NOMO-1 treated with dmso at 0.1 percent for 144 hours (cell line): ENCODE measurements at regions not wholly inside any gene's neighbourhood (a gene's known extent, or its start where the extent isn't known, plus 50 kb on each side); places are given as distances from the start of the nearest gene placed in this dataset.

Experiments
- DNase-seq: peaks from one replicate; lab custom pipeline; 2025; ENCODE audit not compliant: unreplicated experiment; lab: John Stamatoyannopoulos, UW

- no peak for DNase-seq
These were observed 645.2 kb upstream of the EPHA6 start for GRCh38 chr3:96169111-96169766.

DNA sequence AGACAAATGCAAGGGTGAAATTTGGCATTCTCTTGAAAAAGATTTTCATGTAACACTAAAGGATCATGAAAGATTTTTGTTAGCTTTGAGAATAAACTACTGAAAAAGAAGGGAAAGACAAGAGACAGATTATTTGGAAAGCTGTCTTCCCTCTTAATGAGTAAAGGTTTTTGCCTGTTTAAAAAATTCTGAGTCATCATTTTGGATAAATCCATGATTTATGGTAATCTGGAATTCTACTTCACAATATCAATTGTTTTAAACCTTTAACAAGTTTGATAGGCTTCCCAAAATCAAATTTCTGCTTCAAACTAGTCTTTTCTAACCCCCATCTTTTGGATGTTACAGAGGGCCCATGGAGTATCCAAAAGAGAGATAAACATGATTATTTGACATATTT, 641.5 kb upstream of the EPHA6 start:
- DNase-seq, result no peak

- DNase-seq, result no peak
These were observed 638.9 kb upstream of the EPHA6 start for GRCh38 chr3:96175500-96175899.

- DNase-seq, result no peak
These were observed 631.6 kb upstream of the EPHA6 start for GRCh38 chr3:96182756-96183155.

DNA sequence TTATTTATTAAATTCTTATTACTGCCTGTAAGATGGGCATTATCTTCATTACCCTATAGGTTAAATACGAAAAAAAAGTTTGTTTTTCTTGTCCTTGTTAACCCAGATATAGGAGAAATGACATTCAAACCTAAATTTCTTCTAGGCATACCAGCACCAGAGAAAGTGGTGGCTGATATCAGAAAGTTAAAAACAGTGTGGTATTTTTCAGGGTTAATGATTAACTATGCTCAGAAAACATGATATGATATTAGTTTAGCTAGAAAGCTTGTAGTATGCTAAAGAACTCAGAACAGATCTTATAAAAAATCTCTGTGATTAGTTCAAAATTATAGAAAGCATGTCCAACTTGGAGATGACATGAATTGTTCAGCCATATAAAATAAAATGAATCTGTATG, 630.5 kb upstream of the EPHA6 start:
- DNase-seq, result no peak

DNA sequence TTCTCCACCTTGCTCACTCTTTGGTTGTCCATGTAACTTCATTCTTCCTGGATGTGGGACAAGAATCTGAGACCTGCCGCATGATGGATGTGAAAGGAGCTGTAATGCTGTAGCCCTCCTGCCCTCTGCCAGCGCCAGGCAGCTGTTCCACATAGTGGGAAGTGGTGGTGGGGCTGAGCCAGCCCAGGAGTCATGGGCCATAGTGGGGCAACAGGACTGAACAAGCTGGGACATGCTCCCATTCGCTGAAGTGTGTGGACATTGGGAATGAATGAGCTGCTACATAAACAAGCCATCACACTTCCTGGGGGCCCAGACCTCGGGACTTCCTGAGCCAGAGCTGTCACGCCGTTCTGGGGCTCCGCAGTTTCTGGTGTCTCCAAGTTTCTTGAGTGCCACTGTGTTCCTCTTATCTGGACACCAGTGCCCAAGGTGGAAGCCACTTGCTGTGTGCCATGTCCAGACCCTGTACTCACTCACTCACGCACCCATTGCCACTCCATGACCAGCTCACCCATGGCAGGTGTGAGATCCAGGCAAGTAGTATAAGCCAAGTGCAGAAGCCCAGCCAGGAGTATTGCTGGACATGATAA, 624.3 kb upstream of the EPHA6 start:
- DNase-seq, result no peak

- DNase-seq, result no peak
These were observed 621.3 kb upstream of the EPHA6 start for GRCh38 chr3:96192966-96193550.

- no peak for DNase-seq
These were observed 613.5 kb upstream of the EPHA6 start for GRCh38 chr3:96200897-96201296.

- DNase-seq, result no peak
These were observed 612.9 kb upstream of the EPHA6 start for GRCh38 chr3:96201463-96201862.

GRCh38 chr3:96202181-96202580, 612.2 kb upstream of the EPHA6 start:
- DNase-seq, result no peak

DNA sequence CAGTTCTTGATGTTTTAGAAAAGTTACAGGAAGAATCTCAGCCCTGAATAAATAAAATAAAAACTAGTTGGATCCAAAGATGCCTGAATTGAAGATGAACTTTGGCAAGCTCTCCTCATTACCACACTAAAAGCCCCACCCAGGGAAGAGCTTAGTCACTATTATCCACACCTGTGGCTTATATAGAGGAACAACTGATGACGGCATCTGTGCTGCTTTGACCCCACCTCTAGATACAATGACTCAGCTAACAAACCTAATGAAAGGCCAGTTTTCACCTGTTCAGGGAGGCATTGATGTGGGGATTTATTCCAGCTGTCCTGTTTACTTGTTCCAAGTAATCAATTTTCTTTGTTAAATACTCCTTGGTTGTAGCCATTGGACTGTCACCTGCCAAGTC, 604.7 kb upstream of the EPHA6 start:
- DNase-seq, result no peak

DNA sequence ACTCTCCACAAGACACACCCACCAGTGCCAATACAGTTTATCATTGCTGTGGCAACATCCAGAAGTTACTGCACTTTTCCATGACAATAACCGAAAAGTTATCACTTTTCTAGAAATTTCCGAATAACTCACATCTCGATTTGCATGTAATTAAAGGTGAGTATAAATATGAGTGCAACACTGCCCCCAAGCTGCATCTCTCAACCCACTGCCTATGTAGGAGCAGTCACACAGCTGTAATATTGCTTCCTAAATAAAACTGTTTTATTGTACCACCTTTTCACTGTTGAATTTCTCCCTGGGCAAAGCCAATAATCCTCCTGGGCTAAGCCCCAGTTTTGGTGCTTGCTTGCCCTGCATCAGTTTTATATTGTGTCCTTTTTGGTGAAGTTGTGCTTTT, 601.0 kb upstream of the EPHA6 start:
- DNase-seq, result no peak

- no peak for DNase-seq
These were observed 599.5 kb upstream of the EPHA6 start for GRCh38 chr3:96214941-96215340.

- no peak for DNase-seq
These were observed 588.9 kb upstream of the EPHA6 start for GRCh38 chr3:96225494-96225893.

- no peak for DNase-seq
These were observed 580.7 kb upstream of the EPHA6 start for GRCh38 chr3:96233679-96234078.

DNA sequence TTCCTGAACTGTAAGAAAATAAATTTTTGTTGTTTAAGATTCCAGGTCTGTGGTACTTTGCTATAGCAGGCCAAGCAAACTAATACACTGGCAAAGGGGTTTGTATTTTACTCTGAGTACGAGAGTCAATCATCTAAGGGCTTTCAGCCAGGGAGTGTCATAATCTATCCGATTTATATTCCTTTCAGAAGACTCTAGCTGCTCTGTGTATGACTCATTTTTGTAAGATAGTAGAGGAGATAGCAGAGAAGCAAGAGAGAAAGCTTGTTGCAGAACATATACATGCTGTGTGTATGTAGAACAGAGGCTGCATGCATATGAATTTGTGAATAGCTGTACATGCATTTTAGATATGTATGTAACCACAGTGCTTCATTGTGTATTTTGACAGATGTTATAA, 577.9 kb upstream of the EPHA6 start:
- no peak for DNase-seq

- no peak for DNase-seq
These were observed 555.1 kb upstream of the EPHA6 start for GRCh38 chr3:96259299-96259698.

- DNase-seq, result no peak
These were observed 549.7 kb upstream of the EPHA6 start for GRCh38 chr3:96264701-96265100.

GRCh38 chr3:96266395-96267190, 547.8 kb upstream of the EPHA6 start:
- no peak for DNase-seq

DNA sequence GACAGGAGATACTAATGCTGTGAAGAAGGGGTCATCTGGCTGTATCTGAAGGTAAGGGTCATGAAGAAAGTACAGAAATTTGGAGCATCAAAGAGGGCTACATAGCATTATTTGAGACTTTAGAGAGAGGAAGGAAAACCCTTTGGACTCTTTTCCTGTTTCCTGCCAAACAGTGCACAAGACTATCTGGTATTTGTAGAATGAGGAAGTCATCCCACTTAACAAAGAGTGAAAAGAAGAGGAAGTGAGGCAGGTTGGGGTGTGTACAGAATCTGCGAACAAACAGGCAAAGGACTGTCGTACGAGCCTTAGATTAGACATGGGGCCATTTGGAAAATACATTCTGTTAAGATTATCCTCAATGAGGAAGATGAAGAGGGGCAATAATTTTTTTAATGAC, 546.8 kb upstream of the EPHA6 start:
- DNase-seq, result no peak

DNA sequence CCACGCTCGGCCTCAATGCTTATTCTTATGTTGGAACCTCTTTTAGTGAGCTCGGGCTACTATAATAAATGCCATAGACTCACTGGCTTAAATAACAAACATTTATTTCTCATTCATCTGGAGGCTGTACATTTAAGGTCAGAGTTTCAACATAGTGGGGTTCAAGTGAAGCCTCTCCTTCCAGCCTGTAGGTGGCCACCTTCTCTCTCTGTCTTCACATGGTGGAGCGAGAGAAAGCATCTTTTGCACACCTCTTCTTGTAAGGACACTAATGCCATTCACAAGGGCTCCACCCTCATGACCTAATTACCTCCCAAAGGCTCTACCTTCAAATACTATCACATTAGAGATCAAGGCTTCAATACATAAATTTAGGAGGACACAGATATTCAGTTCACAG, 520.3 kb upstream of the EPHA6 start:
- DNase-seq, result no peak

DNA sequence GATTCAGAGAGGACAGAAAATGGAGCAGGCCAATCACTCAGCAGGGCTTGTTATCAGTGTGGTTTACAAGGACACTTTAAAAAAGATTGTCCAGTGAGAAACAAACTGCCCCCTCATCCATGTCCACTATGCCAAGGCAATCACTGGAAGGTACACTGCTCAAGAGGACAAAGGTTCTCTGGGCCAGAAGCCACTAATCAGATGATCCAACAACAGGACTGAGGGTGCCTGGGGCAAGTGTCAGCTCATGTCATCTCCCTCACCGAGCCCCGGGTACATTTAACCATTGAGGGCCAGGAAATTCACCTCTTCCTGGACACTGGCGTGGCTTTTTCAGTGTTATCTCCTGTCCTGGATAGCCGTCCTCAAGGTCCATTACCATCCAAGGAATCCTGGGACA, 513.7 kb upstream of the EPHA6 start:
- DNase-seq, result no peak
